WTC11 (cell line): ENCODE measurements at regions not wholly inside any gene's neighbourhood (a gene's known extent, or its start where the extent isn't known, plus 50 kb on each side); places are given as distances from the start of the nearest gene placed in this dataset.

Experiments used
- ARID4B ChIP-seq: sonication (generic); formaldehyde crosslinking; IDR thresholded peaks from 2 replicates; pipeline ENCODE4 v1.8.0; 2023; ENCODE audit warnings: missing genetic modification reagents, mild to moderate bottlenecking, borderline replicate concordance
- CTCF ChIP-seq: fragments of 200-600 bp; IDR thresholded peaks from 2 replicates; pipeline ENCODE4 v1.8.0; 2022; ENCODE audit warnings: antibody characterized with exemption
- E2F4 ChIP-seq: sonication (generic); formaldehyde crosslinking; IDR thresholded peaks from 2 replicates; pipeline ENCODE4 v1.8.1; 2022; ENCODE audit warnings: low read depth, mild to moderate bottlenecking, moderate library complexity, missing genetic modification reagents, borderline replicate concordance
- TCF7 ChIP-seq: sonication (generic); formaldehyde crosslinking; IDR thresholded peaks from 2 replicates; pipeline ENCODE4 v1.8.0; 2022; ENCODE audit warnings: mild to moderate bottlenecking, low read depth, missing genetic modification reagents, moderate library complexity
- USF1 ChIP-seq: sonication (generic); formaldehyde crosslinking; IDR thresholded peaks from 2 replicates; pipeline ENCODE4 v1.8.0; 2022; ENCODE audit warnings: mild to moderate bottlenecking, missing genetic modification reagents
- ZBTB43 ChIP-seq: sonication (generic); formaldehyde crosslinking; IDR thresholded peaks from 2 replicates; pipeline ENCODE4 v1.8.1; 2023; ENCODE audit warnings: mild to moderate bottlenecking, missing genetic modification reagents
- ZNF121 ChIP-seq: sonication (generic); formaldehyde crosslinking; IDR thresholded peaks from 2 replicates; pipeline ENCODE4 v1.8.0; 2023; ENCODE audit warnings: missing genetic modification reagents

- no peak for TF ChIP-seq ZNF121 (CRISPR knock-in tag)
- TF ChIP-seq ZBTB43 (CRISPR knock-in tag): no peak
- TF ChIP-seq USF1: no peak
- TF ChIP-seq CTCF: no peak
- TF ChIP-seq ARID4B (CRISPR knock-in tag): no peak
- TF ChIP-seq E2F4 (CRISPR knock-in tag): no peak
- TF ChIP-seq TCF7 (CRISPR knock-in tag): no peak
Observed at GRCh38 chr4:4730249-4730648, 129.2 kb upstream of the MSX1 start.
